H9 (cell line): ENCODE measurements at regions not wholly inside any gene's neighbourhood (a gene's known extent, or its start where the extent isn't known, plus 50 kb on each side); places are given as distances from the start of the nearest gene placed in this dataset.

Source experiments
- DNase-seq: peaks from one replicate; pipeline ENCODE4 v3.0.0-alpha.2; 2017
- H2AFZ ChIP-seq: one replicate; pipeline ENCODE4 v1.6.1; 2013; ENCODE audit warnings: mild to moderate bottlenecking, low read length, control low read depth, moderate library complexity
- H2AK5ac ChIP-seq: 2 replicates; pipeline ENCODE4 v1.6.1; 2013; ENCODE audit warnings: low read length, control low read depth, mixed read lengths; ENCODE audit not compliant: insufficient read length
- H2BK120ac ChIP-seq: one replicate; pipeline ENCODE4 v1.6.1; 2013; ENCODE audit warnings: low read depth, mild to moderate bottlenecking, low read length, control low read depth, inconsistent platforms; ENCODE audit not compliant: poor library complexity, severe bottlenecking
- H2BK12ac ChIP-seq: 2 replicates; pipeline ENCODE4 v1.6.1; 2013; ENCODE audit warnings: low read length, control low read depth, mixed read lengths, low read depth; ENCODE audit not compliant: insufficient read length
- H2BK15ac ChIP-seq: 2 replicates; pipeline ENCODE4 v1.6.1; 2013; ENCODE audit warnings: low read depth, low read length, control low read depth
- H2BK20ac ChIP-seq: one replicate; pipeline ENCODE4 v1.6.1; 2013; ENCODE audit warnings: low read depth, mild to moderate bottlenecking, low read length, control low read depth, inconsistent platforms; ENCODE audit not compliant: poor library complexity, severe bottlenecking
- H2BK5ac ChIP-seq: 2 replicates; pipeline ENCODE4 v1.6.1; 2013; ENCODE audit warnings: low read length, control low read depth, mixed read lengths; ENCODE audit not compliant: insufficient read length
- H3K14ac ChIP-seq: 2 replicates; pipeline ENCODE4 v1.6.1; 2013; ENCODE audit warnings: low read length, control low read depth; ENCODE audit not compliant: insufficient read depth
- H3K18ac ChIP-seq: 2 replicates; pipeline ENCODE4 v1.6.1; 2013; ENCODE audit warnings: low read depth, mild to moderate bottlenecking, mixed read lengths, low read length, control low read depth; ENCODE audit not compliant: insufficient read length
- H3K23ac ChIP-seq: 2 replicates; pipeline ENCODE4 v1.6.1; 2013; ENCODE audit warnings: low read length, control low read depth, mixed read lengths, low read depth; ENCODE audit not compliant: insufficient read length
- H3K23me2 ChIP-seq: 2 replicates; pipeline ENCODE4 v1.6.1; 2013; ENCODE audit warnings: low read depth, mild to moderate bottlenecking, mixed read lengths, low read length, control low read depth; ENCODE audit not compliant: insufficient read length, poor library complexity, severe bottlenecking
- H3K27ac ChIP-seq: 2 replicates; pipeline ENCODE4 v1.5.1; 2013; ENCODE audit warnings: low read length, control low read depth, mixed read lengths, low read depth; ENCODE audit not compliant: insufficient read length
- H3K27me3 ChIP-seq: 2 replicates; pipeline ENCODE4 v1.6.1; 2013; ENCODE audit warnings: low read length, control low read depth, inconsistent platforms; ENCODE audit not compliant: insufficient read depth
- H3K4ac ChIP-seq: 2 replicates; pipeline ENCODE4 v1.6.1; 2013; ENCODE audit warnings: low read depth, mild to moderate bottlenecking, control low read depth, inconsistent platforms, low read length, moderate library complexity
- H3K4me1 ChIP-seq: 2 replicates; pipeline ENCODE4 v1.6.1; 2013; ENCODE audit warnings: low read length, control low read depth, inconsistent platforms; ENCODE audit not compliant: insufficient read depth
- H3K4me2 ChIP-seq: 2 replicates; pipeline ENCODE4 v1.6.1; 2013; ENCODE audit warnings: low read length, control low read depth, mixed read lengths; ENCODE audit not compliant: insufficient read length, insufficient read depth
- H3K56ac ChIP-seq: 2 replicates; pipeline ENCODE4 v1.6.1; 2013; ENCODE audit warnings: low read depth, mild to moderate bottlenecking, mixed read lengths, low read length, control low read depth; ENCODE audit not compliant: insufficient read length
- H3K79me1 ChIP-seq: 2 replicates; pipeline ENCODE4 v1.6.1; 2013; ENCODE audit warnings: low read depth, mild to moderate bottlenecking, moderate library complexity, low read length, control low read depth, inconsistent platforms; ENCODE audit not compliant: insufficient read depth, poor library complexity, severe bottlenecking
- H3K79me2 ChIP-seq: 2 replicates; pipeline ENCODE4 v1.6.1; 2013; ENCODE audit warnings: low read length, control low read depth, inconsistent platforms; ENCODE audit not compliant: insufficient read depth
- H3K9ac ChIP-seq: 2 replicates; pipeline ENCODE4 v1.6.1; 2013; ENCODE audit warnings: low read length, control low read depth, mixed read lengths; ENCODE audit not compliant: insufficient read length; ENCODE audit errors: extremely low read depth
- H3K9me3 ChIP-seq: one replicate; pipeline ENCODE4 v1.6.1; 2013; ENCODE audit warnings: low read depth, low read length, inconsistent platforms; ENCODE audit not compliant: control insufficient read depth
- H3T11ph ChIP-seq: one replicate; pipeline ENCODE4 v1.6.1; 2013; ENCODE audit warnings: mild to moderate bottlenecking, low read length, control low read depth, inconsistent platforms
- H4K20me1 ChIP-seq: one replicate; pipeline ENCODE4 v1.6.1; 2013; ENCODE audit not compliant: control insufficient read depth, insufficient read length, insufficient read depth
- H4K5ac ChIP-seq: 2 replicates; pipeline ENCODE4 v1.6.1; 2013; ENCODE audit warnings: low read depth, mild to moderate bottlenecking, mixed read lengths, low read length, control low read depth; ENCODE audit not compliant: insufficient read length
- H4K8ac ChIP-seq: replicated peaks from 2 replicates; pipeline ENCODE4 v1.6.1; 2013; ENCODE audit warnings: low read length, control low read depth, mixed read lengths, low read depth; ENCODE audit not compliant: insufficient read length
- H4K91ac ChIP-seq: 2 replicates; pipeline ENCODE4 v1.6.1; 2013; ENCODE audit warnings: low read depth, mild to moderate bottlenecking, moderate library complexity, mixed read lengths, low read length, control low read depth; ENCODE audit not compliant: insufficient read length
- H3K27ac Mint-ChIP-seq, 3 experiments: 2 replicates in 2 of 3; 3 replicates in 1 of 3; pipeline ENCODE4 v1.8.0; 2020 to 2021; ENCODE audit warnings: mixed read lengths in 3 of 3, mild to moderate bottlenecking in 1 of 3, moderate library complexity in 1 of 3
- H3K27me3 Mint-ChIP-seq: 2 replicates; pipeline ENCODE4 v1.8.0; 2021; ENCODE audit warnings: low read depth, mild to moderate bottlenecking, moderate library complexity, mixed read lengths
- H3K36me3 Mint-ChIP-seq, 3 experiments: 2 replicates in 2 of 3; 3 replicates in 1 of 3; pipeline ENCODE4 v1.8.0; 2020 to 2021; ENCODE audit warnings: low read depth in 3 of 3, mixed read lengths in 3 of 3; ENCODE audit not compliant: insufficient read depth in 1 of 3
- H3K4me1 Mint-ChIP-seq, 2 experiments: 2 replicates each; pipeline ENCODE4 v1.8.0; 2020; ENCODE audit warnings: mixed read lengths in 2 of 2
- H3K4me3 Mint-ChIP-seq, 2 experiments: 2 replicates in 1 of 2; 3 replicates in 1 of 2; pipeline ENCODE4 v1.8.0; 2020 to 2021; ENCODE audit warnings: mild to moderate bottlenecking in 2 of 2, mixed read lengths in 2 of 2, moderate library complexity in 1 of 2
- H3K9me3 Mint-ChIP-seq, 2 experiments: 2 replicates in 1 of 2; 3 replicates in 1 of 2; pipeline ENCODE4 v1.8.0; 2020; ENCODE audit warnings: mild to moderate bottlenecking in 2 of 2, mixed read lengths in 2 of 2, moderate library complexity in 1 of 2
- WGBS: extraction: QIAGEN DNeasy Blood & Tissue Kit; methylation state at CpG from one replicate; pipeline ENCODE4 v1.1.7; 2013; ENCODE audit warnings: missing lambda C conversion rate, low lambda C conversion rate, mixed read lengths; ENCODE audit not compliant: insufficient read length; ENCODE audit errors: extremely low coverage; 5-methylcytosine and 5-hydroxymethylcytosine counted together
- TF ChIP-seq, protein P1 (sequence below): fragments of 200-600 bp; sonication (generic); conservative IDR thresholded peaks from 3 replicates; pipeline ENCODE4 v1.8.0; 2021; ENCODE audit warnings: antibody characterized with exemption, mild to moderate bottlenecking

DNA sequence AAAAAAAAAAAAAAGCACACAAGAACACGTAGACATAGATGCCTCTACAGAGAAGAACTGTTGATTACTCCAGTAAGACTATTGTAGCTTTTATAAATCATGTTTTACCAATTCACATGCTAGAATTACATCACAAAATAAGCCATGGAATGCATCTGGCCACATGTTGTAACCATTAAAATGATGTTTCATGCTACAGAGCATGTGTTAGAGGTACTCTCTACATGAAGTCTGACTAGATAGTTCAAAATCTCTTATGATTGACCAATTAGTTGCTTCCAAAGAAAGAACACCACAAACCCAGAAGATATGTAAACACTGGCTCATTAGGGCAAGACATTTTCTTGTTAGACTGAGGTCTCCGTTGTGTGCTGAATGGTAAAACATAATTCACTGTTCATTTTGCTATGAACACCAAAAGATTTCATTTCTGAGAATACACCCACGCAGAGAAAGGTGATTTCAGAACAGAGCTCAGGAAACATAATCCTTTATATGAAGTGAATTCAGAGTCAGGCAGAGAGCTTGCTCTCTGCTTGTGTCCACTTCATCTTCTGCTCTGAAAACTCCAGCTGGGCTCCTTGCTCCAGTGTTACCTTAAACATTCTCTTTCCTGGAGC is 411.4 kb upstream of the SOX9 start:
- Histone ChIP-seq H3K79me1 (no peaks in the 10 kb centered on the region), H3K4ac (no peak overlapping the region), H3K27ac (no peak overlapping the region), H4K5ac (no peak overlapping the region), H3K4me1 (no peaks in the 10 kb centered on the region; the same call in 1 of the 2 replicates), H3K23me2 (no peaks in the 10 kb centered on the region), H3K79me2 (no peaks in the 10 kb centered on the region), H3K56ac (no peak overlapping the region), H2BK12ac (no peak overlapping the region), H3K18ac (no peak overlapping the region), H3K23ac (no peak overlapping the region), H3K27me3 (no peaks in the 10 kb centered on the region), H3K9me3 (no peaks in the 10 kb centered on the region), H2BK15ac (no peak overlapping the region), H2AFZ (no peak overlapping the region), H4K20me1 (no peaks in the 10 kb centered on the region), H2AK5ac (no peak overlapping the region), H2BK120ac (no peak overlapping the region), H4K8ac (no peak overlapping the region), H3K4me2 (no peak overlapping the region), H3K9ac (no peak overlapping the region), H2BK20ac (no peak overlapping the region), H4K91ac (no peak overlapping the region), H3K14ac (no peak overlapping the region), H2BK5ac (no peak overlapping the region), H3T11ph (no peak overlapping the region)
- TF ChIP-seq, protein P1, sequence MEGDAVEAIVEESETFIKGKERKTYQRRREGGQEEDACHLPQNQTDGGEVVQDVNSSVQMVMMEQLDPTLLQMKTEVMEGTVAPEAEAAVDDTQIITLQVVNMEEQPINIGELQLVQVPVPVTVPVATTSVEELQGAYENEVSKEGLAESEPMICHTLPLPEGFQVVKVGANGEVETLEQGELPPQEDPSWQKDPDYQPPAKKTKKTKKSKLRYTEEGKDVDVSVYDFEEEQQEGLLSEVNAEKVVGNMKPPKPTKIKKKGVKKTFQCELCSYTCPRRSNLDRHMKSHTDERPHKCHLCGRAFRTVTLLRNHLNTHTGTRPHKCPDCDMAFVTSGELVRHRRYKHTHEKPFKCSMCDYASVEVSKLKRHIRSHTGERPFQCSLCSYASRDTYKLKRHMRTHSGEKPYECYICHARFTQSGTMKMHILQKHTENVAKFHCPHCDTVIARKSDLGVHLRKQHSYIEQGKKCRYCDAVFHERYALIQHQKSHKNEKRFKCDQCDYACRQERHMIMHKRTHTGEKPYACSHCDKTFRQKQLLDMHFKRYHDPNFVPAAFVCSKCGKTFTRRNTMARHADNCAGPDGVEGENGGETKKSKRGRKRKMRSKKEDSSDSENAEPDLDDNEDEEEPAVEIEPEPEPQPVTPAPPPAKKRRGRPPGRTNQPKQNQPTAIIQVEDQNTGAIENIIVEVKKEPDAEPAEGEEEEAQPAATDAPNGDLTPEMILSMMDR, result no peak
- H3K27ac Mint-ChIP-seq, result no peak overlapping the region; a peak in 1 of 7 replicates
- H3K4me1 Mint-ChIP-seq, result peaks cover 4 to 13% of the 10 kb centered on the region in 2 experiments
- no peaks in the 10 kb centered on the region; a peak in 1 of 5 replicates for H3K9me3 Mint-ChIP-seq
- H3K27me3 Mint-ChIP-seq, result no peaks in the 10 kb centered on the region
- 0 out of 7 replicates have a peak, but pooled peaks cover 0 to 4% (median 0%) of the 10 kb centered on the region in 3 experiments for H3K36me3 Mint-ChIP-seq
- DNase-seq, result no peak
- no peak overlapping the region for H3K4me3 Mint-ChIP-seq
- no CpG with 5 or more reads among the region's 3 CpGs for WGBS
